WERI-Rb-1 (cell line): ENCODE measurements at regions not wholly inside any gene's neighbourhood (a gene's known extent, or its start where the extent isn't known, plus 50 kb on each side); places are given as distances from the start of the nearest gene placed in this dataset.

Experiments
- DNase-seq: peaks from one replicate; pipeline ENCODE4 v3.0.0-alpha.2; 2020
- H3K27ac ChIP-seq: fragments of 250-450 bp; sonication (Bioruptor Pico); 2 replicates; pipeline ENCODE4 v1.5.1; 2020; ENCODE audit warnings: mild to moderate bottlenecking, moderate library complexity
- H3K27me3 ChIP-seq: fragments of 250-450 bp; sonication (Bioruptor Pico); 2 replicates; pipeline ENCODE4 v1.5.1; 2021; ENCODE audit warnings: mild to moderate bottlenecking, low read depth, moderate library complexity; ENCODE audit not compliant: insufficient read depth, severe bottlenecking
- H3K36me3 ChIP-seq: fragments of 250-450 bp; sonication (Bioruptor Pico); 2 replicates; pipeline ENCODE4 v1.5.1; 2020; ENCODE audit warnings: mild to moderate bottlenecking, moderate library complexity
- H3K4me3 ChIP-seq: 2 replicates; pipeline ENCODE4 v1.5.1; 2011; ENCODE audit warnings: low read depth, mild to moderate bottlenecking, control low read depth, low read length
- H3K9me3 ChIP-seq: fragments of 250-450 bp; sonication (Bioruptor Pico); 2 replicates; pipeline ENCODE4 v1.5.1; 2021; ENCODE audit warnings: mild to moderate bottlenecking, moderate library complexity; ENCODE audit not compliant: severe bottlenecking
- CTCF ChIP-seq: IDR thresholded peaks from 2 replicates; pipeline ENCODE4 v1.5.1; 2011; ENCODE audit warnings: low read depth, mild to moderate bottlenecking, control low read depth, inconsistent platforms, low read length

DNA sequence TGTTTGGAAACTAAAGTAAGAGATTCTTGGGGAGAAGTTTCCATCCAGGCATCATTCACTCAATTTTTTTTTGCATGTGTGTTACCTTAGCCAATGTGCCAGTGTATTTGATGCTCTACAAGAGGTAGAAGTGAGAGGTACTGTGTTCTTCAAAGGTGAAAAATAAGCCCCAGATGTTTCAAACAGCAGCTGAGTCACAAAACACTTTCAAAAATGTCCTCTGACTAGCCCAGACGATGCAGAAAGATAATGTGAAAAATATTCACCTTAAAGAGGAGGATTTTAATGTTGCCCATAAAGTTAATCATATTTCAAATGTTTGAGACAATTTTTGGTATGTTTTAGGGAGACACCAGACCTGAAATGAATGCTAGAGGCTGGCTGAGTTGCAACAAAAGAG, 107.7 kb upstream of the RASGRP1 start:
- TF ChIP-seq CTCF: no peak
- DNase-seq: no peak
- H3K27me3 ChIP-seq: peaks cover 54% of the 10 kb centered on the region
- H3K36me3 ChIP-seq: no peaks in the 10 kb centered on the region
- no peaks in the 10 kb centered on the region for H3K9me3 ChIP-seq
- no peak overlapping the region for H3K27ac ChIP-seq
- no peak overlapping the region for H3K4me3 ChIP-seq

GRCh38 chr15:38672814-38673670, 108.4 kb upstream of the RASGRP1 start:
- no peaks in the 10 kb centered on the region for H3K9me3 ChIP-seq
- peaks cover 53% of the 10 kb centered on the region for H3K27me3 ChIP-seq
- no peak overlapping the region for H3K4me3 ChIP-seq
- no peak for TF ChIP-seq CTCF
- DNase-seq: no peak
- no peak overlapping the region for H3K27ac ChIP-seq
- no peaks in the 10 kb centered on the region for H3K36me3 ChIP-seq

DNA sequence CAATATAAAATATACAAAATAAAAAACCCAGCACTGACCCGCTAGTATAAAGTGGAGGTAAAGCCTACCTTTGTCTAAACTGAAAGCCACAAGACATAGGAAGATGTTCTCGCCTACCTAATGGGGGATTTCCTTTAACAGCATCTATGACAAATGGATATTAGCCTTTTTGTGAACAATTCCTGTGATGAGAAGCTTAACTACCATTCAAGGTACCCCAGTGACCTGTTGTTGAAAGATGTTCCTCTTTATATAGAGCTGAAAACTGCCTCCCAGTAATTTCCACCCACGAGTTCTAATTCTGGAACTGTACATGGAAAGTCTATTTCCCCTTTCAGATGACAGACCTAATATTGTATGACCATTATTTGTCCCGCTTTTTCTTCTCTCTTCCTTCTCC, 109.8 kb upstream of the RASGRP1 start:
- no peaks in the 10 kb centered on the region for H3K36me3 ChIP-seq
- H3K27ac ChIP-seq: no peak overlapping the region
- H3K9me3 ChIP-seq: no peaks in the 10 kb centered on the region
- no peak overlapping the region for H3K4me3 ChIP-seq
- no peak for TF ChIP-seq CTCF
- no peak for DNase-seq
- H3K27me3 ChIP-seq: peaks cover 45% of the 10 kb centered on the region

- Histone ChIP-seq H3K27me3 (peaks cover 42% of the 10 kb centered on the region), H3K4me3 (no peak overlapping the region), H3K36me3 (no peaks in the 10 kb centered on the region), H3K27ac (no peak overlapping the region), H3K9me3 (no peaks in the 10 kb centered on the region)
- DNase-seq: no peak
- no peak for TF ChIP-seq CTCF
Measured at GRCh38 chr15:38678281-38678680, 113.7 kb upstream of the RASGRP1 start.

- no peak for DNase-seq
- H3K9me3 ChIP-seq: no peaks in the 10 kb centered on the region
- no peak overlapping the region for H3K27ac ChIP-seq
- no peaks in the 10 kb centered on the region for H3K36me3 ChIP-seq
- H3K4me3 ChIP-seq: no peak overlapping the region
- H3K27me3 ChIP-seq: peaks cover 30% of the 10 kb centered on the region
- no peak for TF ChIP-seq CTCF
Measured at GRCh38 chr15:38680775-38681174, 116.2 kb upstream of the RASGRP1 start.

DNA sequence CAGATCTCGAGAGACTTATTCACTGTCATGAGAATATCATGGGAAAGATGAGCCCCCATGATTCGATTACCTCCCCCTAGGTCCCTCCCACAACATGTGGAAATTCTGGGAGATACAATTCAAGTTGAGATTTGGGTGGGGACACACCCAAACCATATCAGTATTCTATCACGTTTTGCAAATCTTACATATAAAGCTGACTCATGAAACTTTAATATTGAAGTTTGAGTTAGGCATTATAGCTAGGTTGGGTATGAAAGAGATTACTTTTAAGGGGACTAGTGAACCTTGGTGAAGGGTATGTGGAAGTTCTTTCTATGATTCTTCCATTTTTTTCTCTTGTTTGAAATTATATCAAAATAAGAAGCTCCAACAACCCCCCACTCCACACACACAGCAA, 117.7 kb upstream of the RASGRP1 start:
- TF ChIP-seq CTCF: no peak
- H3K27me3 ChIP-seq: peaks cover 31% of the 10 kb centered on the region
- no peaks in the 10 kb centered on the region for H3K9me3 ChIP-seq
- H3K4me3 ChIP-seq: no peak overlapping the region
- no peak overlapping the region for H3K27ac ChIP-seq
- no peaks in the 10 kb centered on the region for H3K36me3 ChIP-seq
- no peak for DNase-seq
